ENCODE measurements at regions not wholly inside any gene's neighbourhood (a gene's known extent, or its start where the extent isn't known, plus 50 kb on each side); places are given as distances from the start of the nearest gene placed in this dataset.
"Not testable (repeated sequence)": the region's sequence is repeated elsewhere in the genome, so short reads cannot be mapped to it uniquely, and the experiment has no call there.

- Histone ChIP-seq H3K9me3 (no peaks in the 10 kb centered on the region), H3K4me1 (no peaks in the 10 kb centered on the region), H3K4me3 (ENCODE audit: low read depth, low read length) (no peak overlapping the region), H3K27me3 (no peaks in the 10 kb centered on the region), H3K36me3 (no peaks in the 10 kb centered on the region)
- TF ChIP-seq CTCF (IDR thresholded peaks at IDR 0.05; ENCODE audit: low read depth, low read length), result no peak
- DNase-seq, result no peak
These were observed 661.6 kb downstream of the SI start for GRCh38 chr3:164416491-164417222.

DNA sequence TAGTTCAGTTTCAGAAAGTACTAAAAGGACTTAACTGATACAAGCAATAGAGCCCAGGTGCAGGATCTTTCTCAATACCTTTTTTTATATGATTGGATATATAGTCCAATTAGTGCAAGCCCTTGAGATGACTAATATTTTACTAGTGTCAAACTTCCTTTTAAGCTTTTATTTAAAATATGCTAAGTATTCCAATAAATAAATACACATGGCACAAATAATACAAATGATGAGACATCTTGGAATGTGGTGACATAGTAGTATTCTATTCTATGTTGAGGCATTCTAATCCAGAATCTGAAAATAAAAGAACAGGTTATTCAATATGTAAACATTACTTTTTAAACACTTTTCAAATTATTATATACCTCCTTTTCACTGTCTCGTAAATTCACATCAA lies 670.0 kb downstream of the SI start:
- H3K27me3 ChIP-seq, result no peaks in the 10 kb centered on the region
- no peak overlapping the region for H3K4me3 ChIP-seq (ENCODE audit: low read depth, low read length)
- DNase-seq, result no peak
- no peaks in the 10 kb centered on the region for H3K9me3 ChIP-seq
- no peak for TF ChIP-seq CTCF (IDR thresholded peaks at IDR 0.05; ENCODE audit: low read depth, low read length)
- H3K4me1 ChIP-seq, result no peaks in the 10 kb centered on the region
- H3K36me3 ChIP-seq, result no peaks in the 10 kb centered on the region

GRCh38 chr3:164407111-164407510 lies 671.2 kb downstream of the SI start:
- Histone ChIP-seq H3K4me1 (no peaks in the 10 kb centered on the region), H3K36me3 (no peaks in the 10 kb centered on the region), H3K9me3 (no peaks in the 10 kb centered on the region), H3K27me3 (no peaks in the 10 kb centered on the region), H3K4me3 (ENCODE audit: low read depth, low read length) (no peak overlapping the region)
- DNase-seq, result no peak
- TF ChIP-seq CTCF (IDR thresholded peaks at IDR 0.05; ENCODE audit: low read depth, low read length), result no peak

- Histone ChIP-seq H3K4me3 (ENCODE audit: low read depth, low read length) (no peak overlapping the region), H3K9me3 (no peaks in the 10 kb centered on the region), H3K27me3 (no peaks in the 10 kb centered on the region), H3K36me3 (no peaks in the 10 kb centered on the region), H3K4me1 (no peaks in the 10 kb centered on the region)
- DNase-seq, result no peak
- TF ChIP-seq CTCF (IDR thresholded peaks at IDR 0.05; ENCODE audit: low read depth, low read length), result no peak
These were observed 672.0 kb downstream of the SI start for GRCh38 chr3:164406281-164406680.

- H3K9me3 ChIP-seq, result no peaks in the 10 kb centered on the region
- no peak overlapping the region for H3K4me3 ChIP-seq (ENCODE audit: low read depth, low read length)
- no peak for TF ChIP-seq CTCF (IDR thresholded peaks at IDR 0.05; ENCODE audit: low read depth, low read length)
- no peak for DNase-seq
- H3K36me3 ChIP-seq, result no peaks in the 10 kb centered on the region
- H3K27me3 ChIP-seq, result no peaks in the 10 kb centered on the region
- no peaks in the 10 kb centered on the region for H3K4me1 ChIP-seq
These were observed 676.4 kb downstream of the SI start for GRCh38 chr3:164401923-164402322.

GRCh38 chr3:164401440-164401839 lies 676.9 kb downstream of the SI start:
- not testable (repeated sequence) for H3K27me3 ChIP-seq; H3K4me3 ChIP-seq (ENCODE audit: low read depth, low read length); H3K9me3 ChIP-seq; H3K36me3 ChIP-seq; DNase-seq; H3K4me1 ChIP-seq

Measured in BE2C (cell line).